B cell (primary cell): ENCODE measurements at regions not wholly inside any gene's neighbourhood (a gene's known extent, or its start where the extent isn't known, plus 50 kb on each side); places are given as distances from the start of the nearest gene placed in this dataset.

Experiments
- ATAC-seq: fragments of 200-7000 bp; cut with Tn5 transposase; one replicate; pipeline ENCODE4 v1.10.0; 2021; ENCODE audit warnings: low read depth, mild to moderate bottlenecking, moderate number of reproducible peaks, moderate library complexity
- CTCF ChIA-PET: fragments of 350-600 bp; sonication (Branson Sonifier 250); formaldehyde crosslinking; loops from one replicate; lab custom pipeline; 2021; ENCODE audit warnings: antibody characterized with exemption, inconsistent platforms; lab: Charles Lee
- POLR2A ChIA-PET: fragments of 350-600 bp; sonication (Branson Sonifier 250); formaldehyde crosslinking; loops from one replicate; lab custom pipeline; 2021; ENCODE audit warnings: antibody characterized with exemption; lab: Charles Lee
- DNase-seq: peaks from one replicate; pipeline ENCODE4 v3.0.0; 2013
- H2AFZ ChIP-seq: 2 replicates; pipeline ENCODE4 v1.6.1; 2012; ENCODE audit warnings: mild to moderate bottlenecking, low read depth, low read length; ENCODE audit not compliant: insufficient read depth, poor library complexity, severe bottlenecking
- H3K27ac ChIP-seq, 2 donors: 1 replicate in 1 of 2; 2 replicates in 1 of 2; pipeline ENCODE4 v1.5.1; 2012 to 2013; ENCODE audit warnings: low read length in 2 of 2, mild to moderate bottlenecking in 2 of 2, moderate library complexity in 1 of 2
- H3K27me3 ChIP-seq, 4 experiments: fragments of 200-600 bp in 1 of 4; sonication (generic) in 1 of 4; replicated peaks in 1 of 4; 1 replicate in 2 of 4; 2 replicates in 2 of 4; pipeline versions ENCODE4 v1.6.1 to v1.7.0; 2013 to 2016; ENCODE audit warnings: low read length in 3 of 4, mild to moderate bottlenecking in 2 of 4, mixed read lengths in 1 of 4, moderate library complexity in 1 of 4; ENCODE audit not compliant: insufficient read depth in 4 of 4, control insufficient read depth in 3 of 4; ENCODE audit errors: control extremely low read depth in 1 of 4
- H3K36me3 ChIP-seq, 2 experiments: replicated peaks in 1 of 2; 1 replicate in 1 of 2; 2 replicates in 1 of 2; pipeline versions ENCODE4 v1.6.1 to v1.7.1; 2013; ENCODE audit warnings: low read length in 1 of 2; ENCODE audit not compliant: insufficient read depth in 2 of 2, control insufficient read depth in 1 of 2; ENCODE audit errors: control extremely low read depth in 1 of 2, extremely low read depth in 1 of 2
- H3K4me1 ChIP-seq, 2 donors: fragments of 200-600 bp in 1 of 2; sonication (generic) in 1 of 2; 1 replicate in 1 of 2; 2 replicates in 1 of 2; pipeline versions ENCODE4 v1.5.1 to v1.6.1; 2013 to 2017; ENCODE audit warnings: low read length in 2 of 2; ENCODE audit not compliant: control insufficient read depth in 2 of 2, insufficient read depth in 2 of 2
- H3K4me2 ChIP-seq: replicated peaks from 2 replicates; pipeline ENCODE3; 2012; ENCODE audit warnings: mild to moderate bottlenecking, low read depth, low read length; ENCODE audit not compliant: poor library complexity, severe bottlenecking
- H3K4me3 ChIP-seq, 5 experiments: fragments of 200-600 bp in 1 of 5; sonication (generic) in 1 of 5; 1 replicate in 3 of 5; 2 replicates in 2 of 5; pipeline versions ENCODE4 v1.5.1 to v1.7.0; 2011 to 2016; ENCODE audit warnings: low read length in 4 of 5, mild to moderate bottlenecking in 4 of 5, low read depth in 2 of 5, control low read depth in 1 of 5, moderate library complexity in 1 of 5; ENCODE audit not compliant: insufficient read depth in 1 of 5; ENCODE audit errors: control extremely low read depth in 1 of 5, extremely low read depth in 1 of 5
- H3K79me2 ChIP-seq: fragments of 200-600 bp; sonication (generic); one replicate; pipeline ENCODE4 v1.6.0; 2016; ENCODE audit warnings: low read length; ENCODE audit not compliant: control insufficient read depth, insufficient read depth
- H3K9ac ChIP-seq: fragments of 200-600 bp; sonication (generic); 2 replicates; pipeline ENCODE4 v1.6.1; 2017; ENCODE audit warnings: mild to moderate bottlenecking, low read length, moderate library complexity
- H3K9me3 ChIP-seq, 3 donors: one replicate each; pipeline versions ENCODE4 v1.6.1 to v1.7.1; 2013; ENCODE audit warnings: low read length in 2 of 3; ENCODE audit not compliant: control insufficient read depth in 2 of 3, insufficient read depth in 1 of 3; ENCODE audit errors: control extremely low read depth in 1 of 3
- H4K20me1 ChIP-seq: 2 replicates; pipeline ENCODE4 v1.6.0; 2012; ENCODE audit warnings: mild to moderate bottlenecking, low read length; ENCODE audit not compliant: insufficient read depth, control insufficient read depth, poor library complexity, severe bottlenecking
- H3K27ac Mint-ChIP-seq: one replicate; pipeline ENCODE4 v1.8.0; 2021; ENCODE audit warnings: mixed read lengths
- H3K27me3 Mint-ChIP-seq: one replicate; pipeline ENCODE4 v1.8.0; 2021; ENCODE audit warnings: mixed read lengths
- H3K4me1 Mint-ChIP-seq: one replicate; pipeline ENCODE4 v1.8.0; 2021; ENCODE audit warnings: mixed read lengths
- H3K4me3 Mint-ChIP-seq: one replicate; pipeline ENCODE4 v1.8.0; 2021; ENCODE audit warnings: mixed read lengths
- H3K9me3 Mint-ChIP-seq: one replicate; pipeline ENCODE4 v1.8.0; 2022; ENCODE audit warnings: mixed read lengths; ENCODE audit not compliant: insufficient read depth
- EZH2 ChIP-seq: IDR thresholded peaks from 2 replicates; pipeline ENCODE4 v1.6.1; 2012; ENCODE audit warnings: borderline replicate concordance, low read depth, mild to moderate bottlenecking, moderate library complexity, low read length; ENCODE audit not compliant: insufficient read depth, poor library complexity, severe bottlenecking
- WGBS: methylation state at CpG from one replicate; pipeline ENCODE4 v1.1.5; 2013; ENCODE audit warnings: missing lambda C conversion rate; ENCODE audit not compliant: insufficient coverage; 5-methylcytosine and 5-hydroxymethylcytosine counted together
- intact Hi-C: fragments of 100-400 bp; cut with micrococcal nuclease; formaldehyde crosslinking; loops from one replicate; pipeline ENCODE4 v1.10.0; 2022
- TF ChIP-seq, protein P1 (sequence below): fragments of 200-600 bp; IDR thresholded peaks from one replicate; pipeline ENCODE4 v1.8.0; 2022; ENCODE audit warnings: antibody characterized with exemption, mild to moderate bottlenecking

GRCh38 chr12:13374793-13375192 lies 178.3 kb downstream of the EMP1 start:
- Histone ChIP-seq H3K4me2 (no peak overlapping the region), H3K9ac (no peak overlapping the region), H3K36me3 (no peaks in the 10 kb centered on the region), H3K79me2 (no peaks in the 10 kb centered on the region), H3K9me3 (peaks cover 0 to 7% (median 3%) of the 10 kb centered on the region in 3 donors), H3K27me3 (no peaks in the 10 kb centered on the region), H3K4me3 (no peak overlapping the region), H3K4me1 (peaks cover 0 to 3% of the 10 kb centered on the region in 2 donors), H3K27ac (no peak overlapping the region), H4K20me1 (no peaks in the 10 kb centered on the region), H2AFZ (no peak overlapping the region)
- ChIA-PET POLR2A (no interaction called here), CTCF (interaction anchor here (0.5 to 0.7 kb wide), 2 partner anchors 12 to 458 kb away, joined by 3 to 4 read pairs; no protein-coding TSS in a partner anchor)
- intact Hi-C loops: no loop called here
- Mint-ChIP-seq H3K27ac (no peak overlapping the region), H3K4me1 (peaks cover 4% of the 10 kb centered on the region), H3K4me3 (no peak overlapping the region), H3K27me3 (peaks cover 3% of the 10 kb centered on the region), H3K9me3 (peaks cover 3% of the 10 kb centered on the region)
- WGBS: 86% methylated on average over 5 of the region's 5 CpGs
- TF ChIP-seq, protein P1, sequence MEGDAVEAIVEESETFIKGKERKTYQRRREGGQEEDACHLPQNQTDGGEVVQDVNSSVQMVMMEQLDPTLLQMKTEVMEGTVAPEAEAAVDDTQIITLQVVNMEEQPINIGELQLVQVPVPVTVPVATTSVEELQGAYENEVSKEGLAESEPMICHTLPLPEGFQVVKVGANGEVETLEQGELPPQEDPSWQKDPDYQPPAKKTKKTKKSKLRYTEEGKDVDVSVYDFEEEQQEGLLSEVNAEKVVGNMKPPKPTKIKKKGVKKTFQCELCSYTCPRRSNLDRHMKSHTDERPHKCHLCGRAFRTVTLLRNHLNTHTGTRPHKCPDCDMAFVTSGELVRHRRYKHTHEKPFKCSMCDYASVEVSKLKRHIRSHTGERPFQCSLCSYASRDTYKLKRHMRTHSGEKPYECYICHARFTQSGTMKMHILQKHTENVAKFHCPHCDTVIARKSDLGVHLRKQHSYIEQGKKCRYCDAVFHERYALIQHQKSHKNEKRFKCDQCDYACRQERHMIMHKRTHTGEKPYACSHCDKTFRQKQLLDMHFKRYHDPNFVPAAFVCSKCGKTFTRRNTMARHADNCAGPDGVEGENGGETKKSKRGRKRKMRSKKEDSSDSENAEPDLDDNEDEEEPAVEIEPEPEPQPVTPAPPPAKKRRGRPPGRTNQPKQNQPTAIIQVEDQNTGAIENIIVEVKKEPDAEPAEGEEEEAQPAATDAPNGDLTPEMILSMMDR: no peak
- no peak for TF ChIP-seq EZH2
- DNase-seq: no peak
- ATAC-seq: no peak

DNA sequence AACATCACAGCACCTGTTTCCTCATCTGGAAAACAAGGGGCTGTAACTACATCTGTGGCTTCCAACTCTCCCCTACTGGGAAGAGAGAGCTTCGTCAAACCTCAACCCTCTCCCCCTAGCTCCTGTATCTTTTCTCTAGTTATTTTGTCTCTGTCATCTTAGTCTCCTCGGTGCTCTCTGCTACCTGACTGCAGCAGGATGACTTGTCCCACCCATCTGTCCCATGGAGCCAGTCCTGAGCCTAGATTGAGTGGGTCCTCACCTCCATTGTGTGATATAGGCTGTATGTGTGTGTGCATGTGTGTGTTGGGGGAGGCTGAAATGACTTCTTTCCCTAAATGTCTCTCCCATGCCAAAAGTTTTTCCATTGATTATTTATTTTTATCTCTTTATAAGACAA lies 177.3 kb downstream of the EMP1 start:
- Histone ChIP-seq H3K79me2 (no peaks in the 10 kb centered on the region), H3K9me3 (peaks cover 0 to 7% (median 3%) of the 10 kb centered on the region in 3 donors), H3K27me3 (no peaks in the 10 kb centered on the region), H3K4me1 (peaks cover 0 to 3% of the 10 kb centered on the region in 2 donors), H4K20me1 (no peaks in the 10 kb centered on the region), H3K9ac (no peak overlapping the region), H3K4me3 (no peak overlapping the region), H3K27ac (no peak overlapping the region), H3K4me2 (no peak overlapping the region), H3K36me3 (no peaks in the 10 kb centered on the region), H2AFZ (no peak overlapping the region)
- TF ChIP-seq, protein P1: no peak
- no peak for TF ChIP-seq EZH2
- WGBS: 100% methylated on average over 1 of the region's 2 CpGs
- intact Hi-C loops: no loop called here
- ChIA-PET CTCF (interaction anchor here (3.4 kb wide), 1 partner anchor 12 kb away, joined by 19 read pairs; no protein-coding TSS in a partner anchor), POLR2A (no interaction called here)
- Mint-ChIP-seq H3K4me1 (peaks cover 4% of the 10 kb centered on the region), H3K27ac (no peak overlapping the region), H3K9me3 (peaks cover 3% of the 10 kb centered on the region), H3K27me3 (peaks cover 3% of the 10 kb centered on the region), H3K4me3 (no peak overlapping the region)
- no peak for DNase-seq
- ATAC-seq: no peak
